HCT116 (cell line): ENCODE measurements at regions not wholly inside any gene's neighbourhood (a gene's known extent, or its start where the extent isn't known, plus 50 kb on each side); places are given as distances from the start of the nearest gene placed in this dataset.

ENCODE experiments used
- ATAC-seq: fragments of 200-7000 bp; cut with Tn5 transposase; 2 replicates; pipeline ENCODE4 v1.9.1; 2020; ENCODE audit warnings: mild to moderate bottlenecking, moderate library complexity
- BruUV-seq: library from RNA; stranded (reverse); fragments of 400-500 nt; replicated peaks from 2 replicates; lab custom pipeline; 2021; lab: Mats Ljungman, UMichigan
- CTCF ChIA-PET: fragments of 300-600 bp; sonication (Branson Sonifier 250); formaldehyde crosslinking; loops from one replicate; lab custom pipeline; 2021; ENCODE audit warnings: antibody characterized with exemption; lab: Charles Lee
- POLR2A ChIA-PET: fragments of 300-600, 350-600 bp; sonication (Branson Sonifier 250); formaldehyde crosslinking; loops from one replicate; lab custom pipeline; 2021; ENCODE audit warnings: antibody characterized with exemption; lab: Charles Lee
- RAD21 ChIA-PET, 2 experiments: fragments of 300-600 bp; sonication (Branson Sonifier 250); formaldehyde crosslinking; loops; one replicate each; lab custom pipeline; 2023; ENCODE audit warnings: low total read pairs in 2 of 2; ENCODE audit not compliant: uncharacterized antibody in 2 of 2, unreplicated experiment in 2 of 2, low non-redundant PET in 1 of 2; lab: Charles Lee
- DNase-seq: peaks from one replicate; pipeline ENCODE4 v3.0.0-alpha.2; 2010; ENCODE audit warnings: low read depth, low spot score
- H2AFZ ChIP-seq: fragments of 200-600 bp; shearing (Covaris generic), sonication (generic); 2 replicates; pipeline ENCODE4 v1.6.1; 2017; ENCODE audit warnings: low read depth, mixed run types, mixed read lengths, antibody characterized with exemption, low read length; ENCODE audit not compliant: poor library complexity, severe bottlenecking
- H3K27ac ChIP-seq: 2 replicates; pipeline ENCODE4 v1.5.1; 2012; ENCODE audit warnings: low read depth, low read length
- H3K27me3 ChIP-seq: fragments of 200-600 bp; sonication (generic); 2 replicates; pipeline ENCODE4 v1.6.1; 2016; ENCODE audit warnings: mixed run types, low read length, mixed read lengths; ENCODE audit not compliant: insufficient read depth
- H3K36me3 ChIP-seq, 2 experiments: fragments of 200-500 bp in 1 of 2; fragments of 200-600 bp in 1 of 2; sonication (Bioruptor generic) in 1 of 2; sonication (generic) in 1 of 2; 2 replicates each; pipeline versions ENCODE4 v1.5.1 to v1.6.1; 2014 to 2016; ENCODE audit warnings: low read length in 2 of 2, inconsistent platforms in 1 of 2, mixed read lengths in 1 of 2, mixed run types in 1 of 2; ENCODE audit not compliant: insufficient read depth in 2 of 2, control insufficient read depth in 1 of 2
- H3K4me1 ChIP-seq, 2 experiments: fragments of 200-600 bp in 1 of 2; sonication (generic) in 1 of 2; 2 replicates each; pipeline versions ENCODE4 v1.5.1 to v1.6.1; 2012 to 2017; ENCODE audit warnings: low read length in 2 of 2, inconsistent platforms in 1 of 2, mild to moderate bottlenecking in 1 of 2, mixed read lengths in 1 of 2, mixed run types in 1 of 2, moderate library complexity in 1 of 2; ENCODE audit not compliant: insufficient read depth in 2 of 2, control insufficient read depth in 1 of 2
- H3K4me2 ChIP-seq: fragments of 200-600 bp; sonication (generic); 2 replicates; pipeline ENCODE4 v1.6.1; 2017; ENCODE audit warnings: mixed run types, low read length, mixed read lengths
- H3K4me3 ChIP-seq, 2 experiments: fragments of 200-600 bp in 1 of 2; sonication (generic) in 1 of 2; replicated peaks in 1 of 2; 2 replicates each; pipeline ENCODE4 v1.5.1; 2011 to 2016; ENCODE audit warnings: low read length in 2 of 2, control low read depth in 1 of 2, low read depth in 1 of 2, mild to moderate bottlenecking in 1 of 2, mixed read lengths in 1 of 2, mixed run types in 1 of 2
- H3K79me2 ChIP-seq: fragments of 200-600 bp; sonication (generic); 2 replicates; pipeline ENCODE4 v1.6.1; 2017; ENCODE audit warnings: mild to moderate bottlenecking, mixed run types, low read length, moderate library complexity, mixed read lengths; ENCODE audit not compliant: insufficient read depth
- H3K9ac ChIP-seq: fragments of 200-600 bp; sonication (generic); 2 replicates; pipeline ENCODE4 v1.6.1; 2016; ENCODE audit warnings: low read length, mixed read lengths
- H3K9me2 ChIP-seq: fragments of 200-600 bp; sonication (generic), shearing (Covaris generic); 2 replicates; pipeline ENCODE4 v1.6.1; 2017; ENCODE audit warnings: mixed run types, mild to moderate bottlenecking, moderate library complexity; ENCODE audit not compliant: insufficient read depth
- H3K9me3 ChIP-seq, 2 experiments: fragments of 200-500 bp in 1 of 2; fragments of 200-600 bp in 1 of 2; sonication (Bioruptor generic) in 1 of 2; sonication (generic) in 1 of 2; 2 replicates each; pipeline ENCODE4 v1.6.1; 2014 to 2017; ENCODE audit warnings: low read length in 2 of 2, mixed read lengths in 2 of 2, inconsistent platforms in 1 of 2, low read depth in 1 of 2, mild to moderate bottlenecking in 1 of 2, mixed run types in 1 of 2, moderate library complexity in 1 of 2; ENCODE audit not compliant: control insufficient read depth in 1 of 2, insufficient read depth in 1 of 2
- H4K20me1 ChIP-seq: fragments of 200-600 bp; sonication (generic), shearing (Covaris generic); 2 replicates; pipeline ENCODE4 v1.6.1; 2017; ENCODE audit warnings: mixed run types, mild to moderate bottlenecking, moderate library complexity; ENCODE audit not compliant: insufficient read depth
- ATF3 ChIP-seq: IDR thresholded peaks from 2 replicates; pipeline ENCODE4 v1.6.1; 2012
- CBX3 ChIP-seq: IDR thresholded peaks from 2 replicates; pipeline ENCODE4 v1.6.1; 2012; ENCODE audit warnings: low read depth
- EGR1 ChIP-seq: IDR thresholded peaks from 2 replicates; pipeline ENCODE4 v1.6.1; 2012; ENCODE audit warnings: low read depth
- ELF1 ChIP-seq: IDR thresholded peaks from 2 replicates; pipeline ENCODE4 v1.6.1; 2012; ENCODE audit warnings: low read depth, borderline replicate concordance
- EZH2phosphoT487 ChIP-seq: fragments of 200-600 bp; IDR thresholded peaks from 2 replicates; pipeline ENCODE4 v1.6.1; 2018; ENCODE audit warnings: antibody characterized with exemption, borderline replicate concordance
- FOSL1 ChIP-seq: IDR thresholded peaks from 2 replicates; pipeline ENCODE4 v1.6.1; 2012; ENCODE audit warnings: low read depth
- MAX ChIP-seq: IDR thresholded peaks from 2 replicates; pipeline ENCODE4 v1.6.1; 2012
- RAD21 ChIP-seq: IDR thresholded peaks from 2 replicates; pipeline ENCODE4 v1.6.1; 2012; ENCODE audit warnings: low read depth, mild to moderate bottlenecking
- SIN3A ChIP-seq: IDR thresholded peaks from 2 replicates; pipeline ENCODE4 v1.6.1; 2012; ENCODE audit warnings: low read depth
- SP1 ChIP-seq: IDR thresholded peaks from 2 replicates; pipeline ENCODE4 v1.6.1; 2012; ENCODE audit warnings: low read depth
- TCF7L2 ChIP-seq: IDR thresholded peaks from 2 replicates; pipeline ENCODE4 v1.7.0; 2011; ENCODE audit warnings: borderline replicate concordance, inconsistent platforms; ENCODE audit not compliant: insufficient read depth, insufficient read length; ENCODE audit errors: extremely low read depth
- ZBTB33 ChIP-seq: IDR thresholded peaks from 2 replicates; pipeline ENCODE4 v1.6.1; 2011; ENCODE audit warnings: mild to moderate bottlenecking, low read length, moderate library complexity; ENCODE audit not compliant: insufficient replicate concordance; ENCODE audit errors: extremely low read depth
- ZFX ChIP-seq: fragments of 450-650 bp; IDR thresholded peaks from 2 replicates; pipeline ENCODE4 v1.6.1; 2017
- ZNF274 ChIP-seq: fragments of 200-500 bp; sonication (Bioruptor generic); IDR thresholded peaks from 2 replicates; pipeline ENCODE4 v1.6.1; 2014; ENCODE audit warnings: mild to moderate bottlenecking, low read depth, low read length, inconsistent platforms
- intact Hi-C: fragments of 100-400 bp; cut with micrococcal nuclease; formaldehyde crosslinking; loops from 2 replicates; pipeline ENCODE4 v1.10.0; 2022

- no peak for ATAC-seq
- intact Hi-C loops, result no loop called here
- Histone ChIP-seq H3K79me2 (no peaks in the 10 kb centered on the region), H3K4me1 (no peaks in the 10 kb centered on the region), H3K27ac (no peak overlapping the region), H3K36me3 (no peaks in the 10 kb centered on the region), H3K9ac (no peak overlapping the region), H3K4me2 (no peak overlapping the region), H3K27me3 (no peaks in the 10 kb centered on the region), H3K4me3 (no peak overlapping the region), H4K20me1 (no peaks in the 10 kb centered on the region), H3K9me2 (no peaks in the 10 kb centered on the region), H2AFZ (no peak overlapping the region), H3K9me3 (no peaks in the 10 kb centered on the region)
- no peak for TF ChIP-seq MAX
- TF ChIP-seq ZFX, result no peak
- no peak for TF ChIP-seq ATF3
- no peak for TF ChIP-seq EGR1
- TF ChIP-seq ZNF274, result no peak
- no peak for TF ChIP-seq ELF1
- TF ChIP-seq SIN3A, result no peak
- TF ChIP-seq SP1, result no peak
- no peak for TF ChIP-seq EZH2phosphoT487
- no peak for TF ChIP-seq ZBTB33
- TF ChIP-seq TCF7L2, result no peak
- no peak for TF ChIP-seq CBX3
- TF ChIP-seq FOSL1, result no peak
- no peak for TF ChIP-seq RAD21
- DNase-seq, result no peak
- POLR2A ChIA-PET, result no interaction called here
- CTCF ChIA-PET, result no interaction called here
- BruUV-seq, result no TSS peak
- RAD21 ChIA-PET, result no interaction called here
Measured at GRCh38 chr2:66271777-66272176, 163.1 kb upstream of the MEIS1 start.
